GM23338 (cell line): ENCODE measurements at regions not wholly inside any gene's neighbourhood (a gene's known extent, or its start where the extent isn't known, plus 50 kb on each side); places are given as distances from the start of the nearest gene placed in this dataset.

Experiments
- CTCF ChIP-seq, 2 experiments: fragments of 200-600 bp in 1 of 2; sonication (generic) in 1 of 2; conservative IDR thresholded peaks; 2 replicates each; pipeline versions ENCODE4 v1.5.1 to v1.6.1; 2016 to 2017; ENCODE audit warnings: antibody characterized with exemption in 2 of 2, low read depth in 2 of 2, mild to moderate bottlenecking in 2 of 2, moderate library complexity in 1 of 2
- ETS1 ChIP-seq: IDR thresholded peaks from 2 replicates; pipeline ENCODE4 v1.6.1; 2016; ENCODE audit warnings: antibody characterized with exemption
- EZH2 ChIP-seq: fragments of 200-600 bp; sonication (generic); IDR thresholded peaks from one replicate; pipeline ENCODE4 v1.8.0; 2017; ENCODE audit warnings: antibody characterized with exemption, mild to moderate bottlenecking, low read depth; ENCODE audit not compliant: unreplicated experiment
- EZH2phosphoT487 ChIP-seq: fragments of 200-600 bp; sonication (generic); IDR thresholded peaks from one replicate; pipeline ENCODE4 v1.8.1; 2018; ENCODE audit warnings: antibody characterized with exemption; ENCODE audit not compliant: unreplicated experiment
- POLR2AphosphoS5 ChIP-seq: IDR thresholded peaks from 2 replicates; pipeline ENCODE4 v1.6.1; 2016; ENCODE audit warnings: antibody characterized with exemption, low read depth
- TF ChIP-seq, protein P1 (sequence below): IDR thresholded peaks from one replicate; pipeline ENCODE4 v1.6.1; 2018; ENCODE audit warnings: antibody characterized with exemption; ENCODE audit not compliant: unreplicated experiment

- TF ChIP-seq CTCF (conservative IDR thresholded peaks at IDR 0.05; ENCODE audit: low read depth in 2 of 2), result no peak
- TF ChIP-seq, protein P1, sequence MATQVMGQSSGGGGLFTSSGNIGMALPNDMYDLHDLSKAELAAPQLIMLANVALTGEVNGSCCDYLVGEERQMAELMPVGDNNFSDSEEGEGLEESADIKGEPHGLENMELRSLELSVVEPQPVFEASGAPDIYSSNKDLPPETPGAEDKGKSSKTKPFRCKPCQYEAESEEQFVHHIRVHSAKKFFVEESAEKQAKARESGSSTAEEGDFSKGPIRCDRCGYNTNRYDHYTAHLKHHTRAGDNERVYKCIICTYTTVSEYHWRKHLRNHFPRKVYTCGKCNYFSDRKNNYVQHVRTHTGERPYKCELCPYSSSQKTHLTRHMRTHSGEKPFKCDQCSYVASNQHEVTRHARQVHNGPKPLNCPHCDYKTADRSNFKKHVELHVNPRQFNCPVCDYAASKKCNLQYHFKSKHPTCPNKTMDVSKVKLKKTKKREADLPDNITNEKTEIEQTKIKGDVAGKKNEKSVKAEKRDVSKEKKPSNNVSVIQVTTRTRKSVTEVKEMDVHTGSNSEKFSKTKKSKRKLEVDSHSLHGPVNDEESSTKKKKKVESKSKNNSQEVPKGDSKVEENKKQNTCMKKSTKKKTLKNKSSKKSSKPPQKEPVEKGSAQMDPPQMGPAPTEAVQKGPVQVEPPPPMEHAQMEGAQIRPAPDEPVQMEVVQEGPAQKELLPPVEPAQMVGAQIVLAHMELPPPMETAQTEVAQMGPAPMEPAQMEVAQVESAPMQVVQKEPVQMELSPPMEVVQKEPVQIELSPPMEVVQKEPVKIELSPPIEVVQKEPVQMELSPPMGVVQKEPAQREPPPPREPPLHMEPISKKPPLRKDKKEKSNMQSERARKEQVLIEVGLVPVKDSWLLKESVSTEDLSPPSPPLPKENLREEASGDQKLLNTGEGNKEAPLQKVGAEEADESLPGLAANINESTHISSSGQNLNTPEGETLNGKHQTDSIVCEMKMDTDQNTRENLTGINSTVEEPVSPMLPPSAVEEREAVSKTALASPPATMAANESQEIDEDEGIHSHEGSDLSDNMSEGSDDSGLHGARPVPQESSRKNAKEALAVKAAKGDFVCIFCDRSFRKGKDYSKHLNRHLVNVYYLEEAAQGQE, result no peak
- no peak for TF ChIP-seq EZH2
- TF ChIP-seq ETS1, result no peak
- no peak for TF ChIP-seq POLR2AphosphoS5
- TF ChIP-seq EZH2phosphoT487, result no peak
These were observed 1871.6 kb upstream of the AGA start for GRCh38 chr4:179313823-179314222.
